CD4-positive, CD25-positive, alpha-beta regulatory T cell (primary cell): ENCODE measurements at regions not wholly inside any gene's neighbourhood (a gene's known extent, or its start where the extent isn't known, plus 50 kb on each side); places are given as distances from the start of the nearest gene placed in this dataset.

Source experiments
- ATAC-seq, 2 donors: fragments of 150-1000 bp; cut with Tn5 transposase; one replicate each; pipeline ENCODE4 v1.10.0; 2021; ENCODE audit warnings: low read depth in 2 of 2, moderate number of reproducible peaks in 2 of 2, moderate library complexity in 1 of 2
- DNase-seq, 3 donors: peaks; one replicate each; pipeline versions ENCODE4 v3.0.0 to v3.0.0-alpha.2; 2012 to 2022; ENCODE audit warnings: mixed read lengths in 1 of 3
- H3K27ac ChIP-seq: one replicate; pipeline ENCODE4 v1.7.0; 2013; ENCODE audit warnings: mild to moderate bottlenecking, low read length; ENCODE audit not compliant: insufficient read depth, poor library complexity, severe bottlenecking
- H3K27me3 ChIP-seq: one replicate; pipeline ENCODE4 v1.7.0; 2013; ENCODE audit warnings: low read length; ENCODE audit not compliant: control insufficient read depth, insufficient read depth
- H3K36me3 ChIP-seq: one replicate; pipeline ENCODE4 v1.7.0; 2013; ENCODE audit warnings: mild to moderate bottlenecking, low read length, moderate library complexity; ENCODE audit not compliant: control insufficient read depth, insufficient read depth
- H3K4me1 ChIP-seq: 2 replicates; pipeline ENCODE4 v1.7.0; 2013; ENCODE audit warnings: mild to moderate bottlenecking, low read length; ENCODE audit not compliant: insufficient read depth, control insufficient read depth, poor library complexity, severe bottlenecking
- H3K4me3 ChIP-seq: one replicate; pipeline ENCODE4 v1.7.0; 2013; ENCODE audit warnings: low read depth, mild to moderate bottlenecking, low read length, moderate library complexity
- H3K9me3 ChIP-seq, 2 experiments: 1 replicate in 1 of 2; 2 replicates in 1 of 2; pipeline ENCODE4 v1.7.0; 2013; ENCODE audit warnings: low read length in 2 of 2, mild to moderate bottlenecking in 1 of 2, moderate library complexity in 1 of 2; ENCODE audit not compliant: control insufficient read depth in 2 of 2
- H3K27ac Mint-ChIP-seq, 3 donors: one replicate each; pipeline ENCODE4 v1.8.0; 2020 to 2022; ENCODE audit warnings: mild to moderate bottlenecking in 3 of 3, mixed read lengths in 3 of 3, moderate library complexity in 2 of 3
- H3K27me3 Mint-ChIP-seq: one replicate; pipeline ENCODE4 v1.8.0; 2022; ENCODE audit warnings: mild to moderate bottlenecking, mixed read lengths
- H3K36me3 Mint-ChIP-seq: one replicate; pipeline ENCODE4 v1.8.0; 2020; ENCODE audit warnings: mixed read lengths
- H3K4me1 Mint-ChIP-seq, 4 donors: one replicate each; pipeline ENCODE4 v1.8.0; 2020 to 2022; ENCODE audit warnings: mixed read lengths in 4 of 4, mild to moderate bottlenecking in 1 of 4
- H3K4me3 Mint-ChIP-seq, 4 donors: one replicate each; pipeline ENCODE4 v1.8.0; 2020 to 2022; ENCODE audit warnings: mild to moderate bottlenecking in 4 of 4, mixed read lengths in 4 of 4, moderate library complexity in 3 of 4
- H3K9me3 Mint-ChIP-seq, 7 donors: one replicate each; pipeline ENCODE4 v1.8.0; 2020 to 2022; ENCODE audit warnings: mixed read lengths in 7 of 7, mild to moderate bottlenecking in 3 of 7, moderate library complexity in 2 of 7

GRCh38 chr7:52071744-52072143 lies 755.1 kb upstream of the COBL start:
- Mint-ChIP-seq H3K9me3 (peaks cover 0 to 22% (median 8%) of the 10 kb centered on the region in 7 donors), H3K27ac (no peak overlapping the region), H3K4me3 (peak overlapping the region in 1 of 4 donors; percentile 63), H3K36me3 (no peaks in the 10 kb centered on the region), H3K4me1 (peaks cover 0 to 2% (median 0%) of the 10 kb centered on the region in 4 donors), H3K27me3 (no peaks in the 10 kb centered on the region)
- no peak overlapping the region for H3K27ac ChIP-seq
- H3K36me3 ChIP-seq: no peaks in the 10 kb centered on the region
- H3K27me3 ChIP-seq: no peaks in the 10 kb centered on the region
- no peaks in the 10 kb centered on the region for H3K4me1 ChIP-seq
- ATAC-seq: no peak
- DNase-seq: no peak
- no peak overlapping the region for H3K4me3 ChIP-seq
- peaks cover 0 to 6% of the 10 kb centered on the region in 2 experiments for H3K9me3 ChIP-seq

GRCh38 chr7:52064493-52064892 lies 747.9 kb upstream of the COBL start:
- H3K9me3 Mint-ChIP-seq: peaks cover 1 to 22% (median 2%) of the 10 kb centered on the region in 7 donors
- Histone ChIP-seq H3K9me3 (peaks cover 0 to under 1% of the 10 kb centered on the region in 2 experiments), H3K4me3 (no peak overlapping the region), H3K36me3 (no peaks in the 10 kb centered on the region), H3K27ac (no peak overlapping the region), H3K4me1 (no peaks in the 10 kb centered on the region), H3K27me3 (no peaks in the 10 kb centered on the region)
- H3K4me1 Mint-ChIP-seq: peaks cover 0 to 2% (median 0%) of the 10 kb centered on the region in 4 donors
- no peak overlapping the region for H3K4me3 Mint-ChIP-seq
- H3K36me3 Mint-ChIP-seq: no peaks in the 10 kb centered on the region
- ATAC-seq (no peak), DNase-seq (no peak)
- H3K27ac Mint-ChIP-seq: no peak overlapping the region
- H3K27me3 Mint-ChIP-seq: no peaks in the 10 kb centered on the region

GRCh38 chr7:52061666-52062065 lies 745.1 kb upstream of the COBL start:
- H3K9me3 ChIP-seq: peaks cover 0 to 3% of the 10 kb centered on the region in 2 experiments
- Mint-ChIP-seq H3K4me1 (no peaks in the 10 kb centered on the region), H3K36me3 (no peaks in the 10 kb centered on the region), H3K4me3 (no peak overlapping the region), H3K9me3 (peaks cover 0 to 20% (median 4%) of the 10 kb centered on the region in 7 donors), H3K27me3 (no peaks in the 10 kb centered on the region), H3K27ac (no peak overlapping the region)
- no peaks in the 10 kb centered on the region for H3K27me3 ChIP-seq
- H3K4me1 ChIP-seq: no peaks in the 10 kb centered on the region
- DNase-seq (no peak), ATAC-seq (no peak)
- no peak overlapping the region for H3K4me3 ChIP-seq
- H3K27ac ChIP-seq: no peak overlapping the region
- H3K36me3 ChIP-seq: no peaks in the 10 kb centered on the region

- H3K27me3 ChIP-seq: no peaks in the 10 kb centered on the region
- Mint-ChIP-seq H3K4me3 (no peak overlapping the region), H3K27ac (no peak overlapping the region), H3K36me3 (no peaks in the 10 kb centered on the region), H3K4me1 (no peaks in the 10 kb centered on the region), H3K27me3 (no peaks in the 10 kb centered on the region), H3K9me3 (peaks cover 4 to 19% (median 8%) of the 10 kb centered on the region in 7 donors)
- ATAC-seq (no peak), DNase-seq (no peak)
- no peaks in the 10 kb centered on the region for H3K4me1 ChIP-seq
- H3K27ac ChIP-seq: no peak overlapping the region
- H3K9me3 ChIP-seq: peaks cover 0 to 2% of the 10 kb centered on the region in 2 experiments
- no peak overlapping the region for H3K4me3 ChIP-seq
- H3K36me3 ChIP-seq: no peaks in the 10 kb centered on the region
Measured at GRCh38 chr7:52053525-52053924, 736.9 kb upstream of the COBL start.

- H3K27ac Mint-ChIP-seq: no peak overlapping the region
- H3K36me3 ChIP-seq: no peaks in the 10 kb centered on the region
- H3K9me3 Mint-ChIP-seq: peaks cover 3 to 10% (median 6%) of the 10 kb centered on the region in 7 donors
- H3K4me3 ChIP-seq: no peak overlapping the region
- H3K27me3 Mint-ChIP-seq: no peaks in the 10 kb centered on the region
- no peak overlapping the region for H3K4me3 Mint-ChIP-seq
- no peaks in the 10 kb centered on the region for H3K36me3 Mint-ChIP-seq
- peaks cover 0 to 10% of the 10 kb centered on the region in 2 experiments for H3K9me3 ChIP-seq
- H3K27ac ChIP-seq: no peak overlapping the region
- no peaks in the 10 kb centered on the region for H3K4me1 ChIP-seq
- ATAC-seq (no peak), DNase-seq (no peak)
- H3K27me3 ChIP-seq: no peaks in the 10 kb centered on the region
- H3K4me1 Mint-ChIP-seq: no peaks in the 10 kb centered on the region
Measured at GRCh38 chr7:52030722-52031121, 714.1 kb upstream of the COBL start.

GRCh38 chr7:52026140-52026539 lies 709.5 kb upstream of the COBL start:
- Mint-ChIP-seq H3K27ac (no peak overlapping the region), H3K9me3 (peaks cover 0 to 14% (median 2%) of the 10 kb centered on the region in 7 donors), H3K4me1 (no peaks in the 10 kb centered on the region), H3K36me3 (no peaks in the 10 kb centered on the region), H3K4me3 (no peak overlapping the region), H3K27me3 (no peaks in the 10 kb centered on the region)
- Histone ChIP-seq H3K9me3 (peaks cover 0 to 10% of the 10 kb centered on the region in 2 experiments), H3K4me1 (no peaks in the 10 kb centered on the region), H3K27me3 (no peaks in the 10 kb centered on the region), H3K36me3 (no peaks in the 10 kb centered on the region), H3K4me3 (no peak overlapping the region), H3K27ac (no peak overlapping the region)
- ATAC-seq: no peak
- DNase-seq: no peak

GRCh38 chr7:52021343-52021742 lies 704.7 kb upstream of the COBL start:
- DNase-seq (no peak), ATAC-seq (no peak)
- Mint-ChIP-seq H3K9me3 (peaks cover 0 to 25% (median 4%) of the 10 kb centered on the region in 7 donors), H3K4me1 (no peaks in the 10 kb centered on the region), H3K27ac (no peak overlapping the region), H3K27me3 (no peaks in the 10 kb centered on the region), H3K4me3 (no peak overlapping the region), H3K36me3 (no peaks in the 10 kb centered on the region)
- Histone ChIP-seq H3K4me3 (no peak overlapping the region), H3K27ac (no peak overlapping the region), H3K4me1 (no peaks in the 10 kb centered on the region), H3K9me3 (no peaks in the 10 kb centered on the region), H3K27me3 (no peaks in the 10 kb centered on the region), H3K36me3 (no peaks in the 10 kb centered on the region)

GRCh38 chr7:52018680-52019054 lies 702.1 kb upstream of the COBL start:
- DNase-seq (no peak), ATAC-seq (no peak)
- H3K27ac Mint-ChIP-seq: no peak overlapping the region
- no peaks in the 10 kb centered on the region for H3K4me1 Mint-ChIP-seq
- no peak overlapping the region for H3K4me3 ChIP-seq
- H3K4me1 ChIP-seq: no peaks in the 10 kb centered on the region
- H3K9me3 Mint-ChIP-seq: peaks cover 0 to 28% (median 4%) of the 10 kb centered on the region in 7 donors
- H3K27ac ChIP-seq: no peak overlapping the region
- H3K36me3 Mint-ChIP-seq: no peaks in the 10 kb centered on the region
- no peaks in the 10 kb centered on the region for H3K9me3 ChIP-seq
- no peak overlapping the region for H3K4me3 Mint-ChIP-seq
- no peaks in the 10 kb centered on the region for H3K27me3 ChIP-seq
- no peaks in the 10 kb centered on the region for H3K36me3 ChIP-seq
- no peaks in the 10 kb centered on the region for H3K27me3 Mint-ChIP-seq
